SK-N-SH treated with all-trans-retinoic acid at 6 μM for 48 hours (cell line): ENCODE measurements at regions not wholly inside any gene's neighbourhood (a gene's known extent, or its start where the extent isn't known, plus 50 kb on each side); places are given as distances from the start of the nearest gene placed in this dataset.

ENCODE experiments used
- CREB5 ChIP-seq: fragments of 250-450 bp; sonication (Bioruptor Pico); IDR thresholded peaks from 2 replicates; pipeline ENCODE4 v1.5.1; 2020; ENCODE audit warnings: low read depth, mild to moderate bottlenecking, moderate library complexity
- CSDC2 ChIP-seq: fragments of 250-450 bp; sonication (Bioruptor Pico); IDR thresholded peaks from 2 replicates; pipeline ENCODE4 v1.5.0; 2020; ENCODE audit warnings: mild to moderate bottlenecking, moderate library complexity
- CSRNP3 ChIP-seq: fragments of 250-450 bp; sonication (Bioruptor Pico); IDR thresholded peaks from 2 replicates; pipeline ENCODE4 v1.5.1; 2021; ENCODE audit warnings: mild to moderate bottlenecking, moderate library complexity
- OSR1 ChIP-seq: fragments of 250-450 bp; sonication (Bioruptor Pico); IDR thresholded peaks from 2 replicates; pipeline ENCODE4 v1.8.0; 2022; ENCODE audit warnings: moderate library complexity, mild to moderate bottlenecking, inconsistent platforms
- POU6F1 ChIP-seq: fragments of 250-450 bp; sonication (Bioruptor Pico); IDR thresholded peaks from 2 replicates; pipeline ENCODE4 v1.8.0; 2021; ENCODE audit warnings: low read depth, mild to moderate bottlenecking, moderate library complexity, borderline replicate concordance
- PPARA ChIP-seq: fragments of 250-450 bp; sonication (Bioruptor Pico); IDR thresholded peaks from 2 replicates; pipeline ENCODE4 v1.5.0; 2020; ENCODE audit warnings: mild to moderate bottlenecking, borderline replicate concordance
- RARB ChIP-seq: fragments of 250-450 bp; sonication (Bioruptor Pico); IDR thresholded peaks from 2 replicates; pipeline ENCODE4 v1.8.0; 2021; ENCODE audit warnings: mild to moderate bottlenecking, moderate library complexity
- ZC3H10 ChIP-seq: fragments of 250-450 bp; sonication (Bioruptor Pico); IDR thresholded peaks from 2 replicates; pipeline ENCODE4 v1.5.1; 2021; ENCODE audit warnings: mild to moderate bottlenecking, moderate library complexity
- ZFP3 ChIP-seq: fragments of 250-450 bp; sonication (Bioruptor Pico); IDR thresholded peaks from 2 replicates; pipeline ENCODE4 v1.5.0; 2020; ENCODE audit warnings: mild to moderate bottlenecking, moderate library complexity
- TF ChIP-seq, protein P1 (sequence below): fragments of 250-450 bp; sonication (Bioruptor Pico); IDR thresholded peaks from 2 replicates; pipeline ENCODE4 v1.8.0; 2020; ENCODE audit warnings: mild to moderate bottlenecking, moderate library complexity, borderline replicate concordance

- TF ChIP-seq, protein P1, sequence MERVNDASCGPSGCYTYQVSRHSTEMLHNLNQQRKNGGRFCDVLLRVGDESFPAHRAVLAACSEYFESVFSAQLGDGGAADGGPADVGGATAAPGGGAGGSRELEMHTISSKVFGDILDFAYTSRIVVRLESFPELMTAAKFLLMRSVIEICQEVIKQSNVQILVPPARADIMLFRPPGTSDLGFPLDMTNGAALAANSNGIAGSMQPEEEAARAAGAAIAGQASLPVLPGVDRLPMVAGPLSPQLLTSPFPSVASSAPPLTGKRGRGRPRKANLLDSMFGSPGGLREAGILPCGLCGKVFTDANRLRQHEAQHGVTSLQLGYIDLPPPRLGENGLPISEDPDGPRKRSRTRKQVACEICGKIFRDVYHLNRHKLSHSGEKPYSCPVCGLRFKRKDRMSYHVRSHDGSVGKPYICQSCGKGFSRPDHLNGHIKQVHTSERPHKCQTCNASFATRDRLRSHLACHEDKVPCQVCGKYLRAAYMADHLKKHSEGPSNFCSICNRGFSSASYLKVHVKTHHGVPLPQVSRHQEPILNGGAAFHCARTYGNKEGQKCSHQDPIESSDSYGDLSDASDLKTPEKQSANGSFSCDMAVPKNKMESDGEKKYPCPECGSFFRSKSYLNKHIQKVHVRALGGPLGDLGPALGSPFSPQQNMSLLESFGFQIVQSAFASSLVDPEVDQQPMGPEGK (CRISPR knock-in tag) = no peak
- TF ChIP-seq ZFP3 = no peak
- TF ChIP-seq CREB5 (CRISPR knock-in tag) = no peak
- TF ChIP-seq POU6F1 (CRISPR knock-in tag) = no peak
- TF ChIP-seq RARB (CRISPR knock-in tag) = no peak
- TF ChIP-seq PPARA (CRISPR knock-in tag) = no peak
- TF ChIP-seq OSR1 (CRISPR knock-in tag) = no peak
- no peak for TF ChIP-seq CSRNP3 (CRISPR knock-in tag)
- no peak for TF ChIP-seq CSDC2
- TF ChIP-seq ZC3H10 (CRISPR knock-in tag) = no peak
These were observed 215.3 kb downstream of the MID1IP1 start for GRCh38 chrX:39016556-39016955.
